NCI-H187 treated with DMSO at 0.1 percent for 48 hours (cell line): ENCODE measurements at regions not wholly inside any gene's neighbourhood (a gene's known extent, or its start where the extent isn't known, plus 50 kb on each side); places are given as distances from the start of the nearest gene placed in this dataset.

Source experiments
- DNase-seq: peaks from one replicate; lab custom pipeline; 2025; lab: John Stamatoyannopoulos, UW

GRCh38 chr7:24521917-24522623 is 51.2 kb upstream of the PALS2 start:
- DNase-seq: no peak
